ENCODE measurements at regions not wholly inside any gene's neighbourhood (a gene's known extent, or its start where the extent isn't known, plus 50 kb on each side); places are given as distances from the start of the nearest gene placed in this dataset.
"Not testable (repeated sequence)": the region's sequence is repeated elsewhere in the genome, so short reads cannot be mapped to it uniquely, and the experiment has no call there.

GRCh38 chr20:39960522-39961428, 728.3 kb downstream of the MAFB start:
- H3K27ac ChIP-seq = peak overlapping the region in 1 of 2 donors; percentile 28
- DNase-seq (ENCODE audit: low spot score) = no peak
- no peak overlapping the region for H3K4me3 ChIP-seq
- TF ChIP-seq CTCF (IDR thresholded peaks at IDR 0.05) = no peak

- not testable (repeated sequence) for H3K27ac ChIP-seq; DNase-seq (ENCODE audit: low spot score)
These were observed 731.1 kb downstream of the MAFB start for GRCh38 chr20:39957911-39958310.

GRCh38 chr20:39954621-39955020, 734.4 kb downstream of the MAFB start:
- no peak for TF ChIP-seq CTCF (IDR thresholded peaks at IDR 0.05)
- no peak overlapping the region for H3K4me3 ChIP-seq
- H3K27ac ChIP-seq = no peak overlapping the region
- no peak for DNase-seq (ENCODE audit: low spot score)

More at GRCh38 chr20:39957911-39958310, 731.1 kb downstream of the MAFB start:
- H3K4me3 ChIP-seq = not testable (repeated sequence)

GRCh38 chr20:39946931-39947330, 742.1 kb downstream of the MAFB start:
- H3K27ac ChIP-seq = no peak overlapping the region
- DNase-seq (ENCODE audit: low spot score) = no peak
- TF ChIP-seq CTCF (IDR thresholded peaks at IDR 0.05) = no peak
- H3K4me3 ChIP-seq = no peak overlapping the region

- Histone ChIP-seq H3K4me3 (no peak overlapping the region), H3K27ac (no peak overlapping the region)
- no peak for TF ChIP-seq CTCF (IDR thresholded peaks at IDR 0.05)
- no peak for DNase-seq (ENCODE audit: low spot score)
These were observed 742.8 kb downstream of the MAFB start for GRCh38 chr20:39946053-39946810.

GRCh38 chr20:39944861-39945260, 744.2 kb downstream of the MAFB start:
- DNase-seq (ENCODE audit: low spot score) = no peak
- H3K4me3 ChIP-seq = no peak overlapping the region
- no peak overlapping the region for H3K27ac ChIP-seq
- no peak for TF ChIP-seq CTCF (IDR thresholded peaks at IDR 0.05)

- H3K27ac ChIP-seq = no peak overlapping the region
- DNase-seq (ENCODE audit: low spot score) = no peak
- H3K4me3 ChIP-seq = no peak overlapping the region
- no peak for TF ChIP-seq CTCF (IDR thresholded peaks at IDR 0.05)
These were observed 745.7 kb downstream of the MAFB start for GRCh38 chr20:39943336-39943735.

Data from coronary artery (tissue), 2 donors.